ENCODE measurements at regions not wholly inside any gene's neighbourhood (a gene's known extent, or its start where the extent isn't known, plus 50 kb on each side); places are given as distances from the start of the nearest gene placed in this dataset.
"Not testable (repeated sequence)": the region's sequence is repeated elsewhere in the genome, so short reads cannot be mapped to it uniquely, and the experiment has no call there.

GRCh38 chr15:93360318-93360717 is 271.3 kb upstream of the RGMA start:
- ChIA-PET POLR2A (no interaction called here), CTCF (interaction anchor here (1.7 kb wide), 1 partner anchor 272 kb away, joined by 7 read pairs; the partner anchor contains the start of gene RGMA)
- no peak overlapping the region for H3K4me3 Mint-ChIP-seq
- H3K27ac Mint-ChIP-seq = no peak overlapping the region
- DNase-seq = no peak
- H3K36me3 Mint-ChIP-seq = no peaks in the 10 kb centered on the region
- peaks cover 2% of the 10 kb centered on the region for H3K27me3 Mint-ChIP-seq
- H3K9me3 Mint-ChIP-seq = no peaks in the 10 kb centered on the region
- intact Hi-C loops (cut with micrococcal nuclease) = no loop called here
- no peaks in the 10 kb centered on the region for H3K4me1 Mint-ChIP-seq (ENCODE audit: low read depth)

- H3K9me3 Mint-ChIP-seq = no peaks in the 10 kb centered on the region
- no peak overlapping the region for H3K4me3 Mint-ChIP-seq
- intact Hi-C loops (cut with micrococcal nuclease) = no loop called here
- H3K27ac Mint-ChIP-seq = no peak overlapping the region
- ChIA-PET POLR2A (no interaction called here), CTCF (no interaction called here)
- H3K4me1 Mint-ChIP-seq (ENCODE audit: low read depth) = no peaks in the 10 kb centered on the region
- H3K36me3 Mint-ChIP-seq = no peaks in the 10 kb centered on the region
- no peaks in the 10 kb centered on the region for H3K27me3 Mint-ChIP-seq
- DNase-seq = no peak
Measured at GRCh38 chr15:93359425-93360131, 270.6 kb upstream of the RGMA start.

DNA sequence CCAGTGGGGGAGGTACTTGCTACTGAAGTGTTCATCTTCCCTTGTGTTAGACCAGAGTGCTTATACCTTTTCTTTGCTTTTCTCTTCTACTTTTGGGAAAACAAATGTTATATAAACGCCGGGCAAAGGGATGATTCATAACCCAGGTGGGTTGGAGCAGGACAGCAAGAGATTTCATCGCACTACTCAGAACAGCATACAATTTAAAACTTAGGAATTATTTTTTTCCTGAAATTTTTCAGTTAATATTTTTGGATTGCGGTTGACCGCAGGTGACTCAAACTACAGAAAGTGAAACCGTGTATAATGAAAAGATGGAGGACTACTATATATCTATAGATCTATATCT is 270.0 kb upstream of the RGMA start:
- intact Hi-C loops (cut with micrococcal nuclease) = no loop called here
- H3K27me3 Mint-ChIP-seq = no peaks in the 10 kb centered on the region
- no peak overlapping the region for H3K4me3 Mint-ChIP-seq
- ChIA-PET CTCF (no interaction called here), POLR2A (no interaction called here)
- H3K9me3 Mint-ChIP-seq = no peaks in the 10 kb centered on the region
- DNase-seq = no peak
- no peak overlapping the region for H3K27ac Mint-ChIP-seq
- H3K36me3 Mint-ChIP-seq = no peaks in the 10 kb centered on the region
- no peaks in the 10 kb centered on the region for H3K4me1 Mint-ChIP-seq (ENCODE audit: low read depth)

- no peaks in the 10 kb centered on the region for H3K27me3 Mint-ChIP-seq
- DNase-seq = no peak
- POLR2A ChIA-PET = no interaction called here
- H3K27ac Mint-ChIP-seq = no peak overlapping the region
- intact Hi-C loops (cut with micrococcal nuclease) = no loop called here
- no peaks in the 10 kb centered on the region for H3K4me1 Mint-ChIP-seq (ENCODE audit: low read depth)
- H3K9me3 Mint-ChIP-seq = no peaks in the 10 kb centered on the region
- H3K36me3 Mint-ChIP-seq = no peaks in the 10 kb centered on the region
- no peak overlapping the region for H3K4me3 Mint-ChIP-seq
- CTCF ChIA-PET = no interaction called here
Measured at GRCh38 chr15:93358166-93359059, 269.4 kb upstream of the RGMA start.

- POLR2A ChIA-PET = no interaction called here
- H3K27me3 Mint-ChIP-seq = peaks cover 12% of the 10 kb centered on the region
- H3K36me3 Mint-ChIP-seq = no peaks in the 10 kb centered on the region
- no peak overlapping the region for H3K27ac Mint-ChIP-seq
- CTCF ChIA-PET = no interaction called here
- no peak overlapping the region for H3K4me3 Mint-ChIP-seq
- no peak for DNase-seq
- H3K9me3 Mint-ChIP-seq = no peaks in the 10 kb centered on the region
- H3K4me1 Mint-ChIP-seq (ENCODE audit: low read depth) = no peaks in the 10 kb centered on the region
- intact Hi-C loops (cut with micrococcal nuclease) = no loop called here
Measured at GRCh38 chr15:93348711-93349545, 259.9 kb upstream of the RGMA start.

DNA sequence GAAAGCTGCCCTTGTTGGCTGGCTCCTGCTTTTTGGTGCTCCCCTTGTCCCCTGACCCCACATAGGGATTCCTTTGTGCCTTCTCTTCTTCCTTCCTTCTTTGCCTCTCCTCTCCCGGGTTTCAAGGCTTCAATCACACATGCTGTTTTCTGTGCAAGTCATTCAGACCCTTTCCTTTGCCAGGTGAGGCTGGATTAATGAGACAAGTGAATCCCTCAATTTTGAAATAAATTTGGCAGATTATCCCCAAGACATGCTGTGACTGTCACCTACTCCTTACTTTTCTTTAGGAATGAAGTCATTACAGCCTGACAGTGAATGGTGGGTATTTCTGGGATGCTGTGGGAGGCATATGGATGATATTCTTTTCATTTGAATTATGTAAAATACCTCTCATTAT is 259.0 kb upstream of the RGMA start:
- Mint-ChIP-seq H3K4me1 (ENCODE audit: low read depth) (no peaks in the 10 kb centered on the region), H3K27me3 (peaks cover 14% of the 10 kb centered on the region), H3K27ac (no peak overlapping the region), H3K9me3 (no peaks in the 10 kb centered on the region), H3K36me3 (no peaks in the 10 kb centered on the region), H3K4me3 (no peak overlapping the region)
- DNase-seq = no peak
- CTCF ChIA-PET = no interaction called here
- POLR2A ChIA-PET = no interaction called here
- intact Hi-C loops (cut with micrococcal nuclease) = no loop called here

DNA sequence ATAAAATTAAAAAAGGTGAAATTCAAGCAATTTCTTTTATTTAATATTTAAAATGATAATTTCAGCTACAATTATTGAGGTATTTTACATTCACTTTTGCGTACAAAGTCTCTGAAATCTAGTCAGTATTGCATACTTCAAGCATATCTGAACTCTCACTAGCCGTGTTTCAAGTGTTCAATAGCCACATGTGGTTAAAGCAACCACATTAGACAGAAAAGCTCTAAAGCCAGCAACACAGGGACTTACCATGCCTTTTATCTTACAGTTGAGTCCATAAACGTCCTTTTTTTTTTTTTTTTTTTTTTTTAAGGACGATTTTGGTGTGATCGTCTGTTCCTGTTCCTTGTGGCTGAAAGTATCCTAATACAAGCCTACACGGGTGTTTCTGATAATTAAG is 257.0 kb upstream of the RGMA start:
- intact Hi-C loops (cut with micrococcal nuclease) = no loop called here
- no peak overlapping the region for H3K27ac Mint-ChIP-seq

GRCh38 chr15:93343402-93343801 is 254.4 kb upstream of the RGMA start:
- H3K36me3 Mint-ChIP-seq; DNase-seq; H3K27ac Mint-ChIP-seq; H3K4me3 Mint-ChIP-seq; H3K9me3 Mint-ChIP-seq; intact Hi-C loops (cut with micrococcal nuclease); H3K4me1 Mint-ChIP-seq (ENCODE audit: low read depth): not testable (repeated sequence)
- H3K27me3 Mint-ChIP-seq = peaks cover 13% of the 10 kb centered on the region
- ChIA-PET POLR2A (interaction anchor here (0.7 kb wide), 1 partner anchor 308 kb away, joined by 3 read pairs; no protein-coding TSS in a partner anchor), CTCF (interaction anchor here (0.7 kb wide), 1 partner anchor 260 kb away, joined by 4 read pairs; no protein-coding TSS in a partner anchor)

More for the DNA sequence above, 257.0 kb upstream of the RGMA start:
- no peaks in the 10 kb centered on the region for H3K36me3 Mint-ChIP-seq
- DNase-seq = no peak
- no peaks in the 10 kb centered on the region for H3K9me3 Mint-ChIP-seq
- POLR2A ChIA-PET = no interaction called here
- no peaks in the 10 kb centered on the region for H3K4me1 Mint-ChIP-seq (ENCODE audit: low read depth)
- H3K27me3 Mint-ChIP-seq = peaks cover 14% of the 10 kb centered on the region
- H3K4me3 Mint-ChIP-seq = no peak overlapping the region
- CTCF ChIA-PET = no interaction called here

DNA sequence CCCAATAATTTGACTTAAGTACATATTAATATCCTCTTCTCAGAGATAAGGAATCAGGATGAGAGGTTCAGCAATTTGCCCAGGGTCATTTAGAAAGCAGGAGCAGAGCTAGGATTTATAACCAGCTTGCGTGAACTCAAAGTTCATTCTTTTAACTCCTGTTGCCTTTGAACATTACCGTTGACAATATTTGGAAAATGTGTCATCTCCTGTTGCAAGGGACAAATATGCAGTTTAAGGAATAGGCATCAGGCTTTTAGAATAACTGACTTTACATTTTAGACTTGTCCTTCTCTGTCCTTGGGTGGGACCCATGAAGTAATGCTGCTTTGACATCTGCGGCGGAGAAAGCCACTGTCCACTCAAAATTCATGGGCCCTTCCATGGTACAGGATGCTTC is 252.2 kb upstream of the RGMA start:
- no peak overlapping the region for H3K27ac Mint-ChIP-seq
- no peaks in the 10 kb centered on the region for H3K36me3 Mint-ChIP-seq
- H3K9me3 Mint-ChIP-seq = no peaks in the 10 kb centered on the region
- no peak overlapping the region for H3K4me3 Mint-ChIP-seq
- no peaks in the 10 kb centered on the region for H3K4me1 Mint-ChIP-seq (ENCODE audit: low read depth)
- H3K27me3 Mint-ChIP-seq = peaks cover 8% of the 10 kb centered on the region
- no peak for DNase-seq
- intact Hi-C loops (cut with micrococcal nuclease) = no loop called here
- ChIA-PET CTCF (interaction anchor here (0.9 to 1.2 kb wide), 2 partner anchors 22 to 254 kb away, joined by 3 read pairs; no protein-coding TSS in a partner anchor), POLR2A (no interaction called here)

- no peak overlapping the region for H3K4me3 Mint-ChIP-seq
- H3K27me3 Mint-ChIP-seq = peaks cover 11% of the 10 kb centered on the region
- DNase-seq = no peak
- ChIA-PET POLR2A (no interaction called here), CTCF (interaction anchor here (0.9 kb wide), 1 partner anchor 23 kb away, joined by 3 read pairs; no protein-coding TSS in a partner anchor)
- intact Hi-C loops (cut with micrococcal nuclease) = no loop called here
- H3K27ac Mint-ChIP-seq = no peak overlapping the region
- H3K36me3 Mint-ChIP-seq = no peaks in the 10 kb centered on the region
- no peaks in the 10 kb centered on the region for H3K4me1 Mint-ChIP-seq (ENCODE audit: low read depth)
- H3K9me3 Mint-ChIP-seq = no peaks in the 10 kb centered on the region
Measured at GRCh38 chr15:93340406-93340805, 251.4 kb upstream of the RGMA start.

- no peaks in the 10 kb centered on the region for H3K9me3 Mint-ChIP-seq
- POLR2A ChIA-PET = no interaction called here
- H3K4me3 Mint-ChIP-seq = no peak overlapping the region
- no peak for DNase-seq
- intact Hi-C loops (cut with micrococcal nuclease) = loop anchor here (10.0 kb wide), 1 partner anchor 249 kb away; the partner anchor contains the start of gene RGMA
- no peaks in the 10 kb centered on the region for H3K36me3 Mint-ChIP-seq
- CTCF ChIA-PET = interaction anchor here (1.4 to 2.0 kb wide), 3 partner anchors 7 to 305 kb away, joined by 3 to 13 read pairs (median 3); no protein-coding TSS in a partner anchor
- peaks cover 21% of the 10 kb centered on the region for H3K27me3 Mint-ChIP-seq
- no peaks in the 10 kb centered on the region for H3K4me1 Mint-ChIP-seq (ENCODE audit: low read depth)
- H3K27ac Mint-ChIP-seq = no peak overlapping the region
Measured at GRCh38 chr15:93333796-93334195, 244.8 kb upstream of the RGMA start.

- DNase-seq = not testable (repeated sequence)
Measured at GRCh38 chr15:93333126-93333525, 244.1 kb upstream of the RGMA start.

More at GRCh38 chr15:93333126-93333525, 244.1 kb upstream of the RGMA start:
- intact Hi-C loops (cut with micrococcal nuclease) = loop anchor here (10.0 kb wide), 1 partner anchor 248 kb away; the partner anchor contains the start of gene RGMA
- POLR2A ChIA-PET; H3K36me3 Mint-ChIP-seq; H3K27ac Mint-ChIP-seq; H3K9me3 Mint-ChIP-seq; H3K4me1 Mint-ChIP-seq (ENCODE audit: low read depth); H3K4me3 Mint-ChIP-seq: not testable (repeated sequence)
- peaks cover 21% of the 10 kb centered on the region for H3K27me3 Mint-ChIP-seq
- CTCF ChIA-PET = interaction anchor here (2.0 kb wide), 1 partner anchor 245 kb away, joined by 13 read pairs; no protein-coding TSS in a partner anchor
